NOMO-1 (cell line): ENCODE measurements at regions not wholly inside any gene's neighbourhood (a gene's known extent, or its start where the extent isn't known, plus 50 kb on each side); places are given as distances from the start of the nearest gene placed in this dataset.

Experiments used
- DNase-seq, 2 experiments: peaks; one replicate each; lab custom pipeline; 2025; ENCODE audit not compliant: unreplicated experiment in 2 of 2; lab: John Stamatoyannopoulos, UW

DNA sequence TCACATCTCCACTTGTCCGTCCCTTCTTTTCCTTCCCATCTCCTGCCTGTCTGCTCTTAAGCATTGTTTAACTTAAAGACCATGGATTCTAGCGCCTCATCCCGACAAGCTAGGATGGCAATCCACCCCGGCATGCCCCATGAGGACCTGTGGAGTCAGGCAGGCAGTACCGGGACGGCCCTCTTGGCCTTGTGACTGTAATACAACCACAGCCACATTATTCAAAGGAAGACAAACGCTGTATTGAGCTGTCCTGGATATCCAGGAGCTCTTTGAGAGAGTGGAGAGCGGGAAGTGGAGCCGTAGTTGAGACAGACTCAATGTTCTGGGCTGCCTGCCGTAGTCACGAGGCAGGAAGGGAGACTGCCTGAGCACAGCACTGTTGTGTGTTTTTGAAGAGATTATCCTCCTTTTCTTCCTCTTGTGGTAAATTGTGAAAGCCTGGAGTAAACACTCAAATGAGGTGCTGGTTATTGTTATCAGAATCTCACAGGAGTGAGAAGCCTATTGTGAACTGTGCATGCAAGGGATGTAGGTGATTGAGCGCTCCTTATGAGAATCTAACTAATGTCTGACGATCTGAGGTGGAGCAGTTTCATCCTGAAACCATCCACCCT, 929.8 kb upstream of the CNTNAP5 start:
- no peak for DNase-seq

DNA sequence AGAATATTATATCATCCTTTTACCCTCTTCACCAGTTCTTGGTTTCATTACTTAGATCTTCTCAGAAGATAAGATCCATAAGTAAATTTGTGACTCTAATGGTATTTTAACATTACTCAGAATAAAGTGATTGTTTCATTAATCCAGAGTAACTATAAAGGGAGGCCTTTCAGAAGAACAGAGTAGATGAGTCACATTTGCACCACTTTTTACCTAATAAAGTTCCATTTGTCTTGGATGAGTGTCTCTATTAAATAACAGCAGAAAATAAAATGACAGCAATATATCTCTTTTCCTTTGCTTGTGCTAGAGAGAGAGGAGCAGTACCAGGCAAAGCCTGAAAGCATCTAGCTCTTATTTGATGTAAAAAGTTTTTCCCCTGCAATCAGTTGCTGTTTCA, 926.5 kb upstream of the CNTNAP5 start:
- DNase-seq: no peak

DNA sequence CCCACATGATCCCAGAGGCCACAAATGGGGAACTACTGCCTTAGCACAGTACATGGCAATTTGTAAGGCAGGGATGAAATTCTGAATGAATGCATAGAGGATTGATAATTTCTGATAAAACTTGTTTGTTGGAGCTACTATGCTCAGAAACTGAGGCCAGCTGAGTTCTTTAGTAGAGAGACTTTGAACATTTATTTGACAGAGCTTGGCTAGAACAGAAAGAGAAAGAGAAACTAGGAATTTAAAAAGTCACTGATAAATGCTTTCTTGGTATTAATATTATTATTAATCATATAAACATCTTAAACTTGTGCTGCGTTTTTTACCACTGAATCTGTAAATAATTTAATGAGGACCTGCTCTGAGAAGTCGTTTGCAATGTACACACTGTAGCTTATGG, 923.7 kb upstream of the CNTNAP5 start:
- DNase-seq: no peak

DNA sequence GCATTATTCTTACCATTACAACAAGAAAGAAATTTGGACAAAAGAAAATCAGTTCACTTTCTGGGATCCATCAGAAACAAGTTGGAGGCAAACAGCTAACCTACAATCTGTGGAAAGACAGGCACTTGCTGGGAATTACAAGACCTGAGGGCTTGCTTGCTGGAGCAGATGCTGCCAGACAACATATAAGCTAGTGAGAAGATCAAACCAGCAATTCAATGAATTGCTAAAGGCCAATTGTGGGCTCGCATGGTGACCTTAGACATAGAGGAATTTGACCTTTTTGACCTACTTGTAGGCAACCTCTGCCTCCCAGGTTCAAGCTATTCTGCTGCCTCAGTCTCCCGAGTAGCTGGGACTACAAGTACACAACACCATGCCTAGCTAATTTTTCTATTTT, 921.2 kb upstream of the CNTNAP5 start:
- DNase-seq: no peak

DNA sequence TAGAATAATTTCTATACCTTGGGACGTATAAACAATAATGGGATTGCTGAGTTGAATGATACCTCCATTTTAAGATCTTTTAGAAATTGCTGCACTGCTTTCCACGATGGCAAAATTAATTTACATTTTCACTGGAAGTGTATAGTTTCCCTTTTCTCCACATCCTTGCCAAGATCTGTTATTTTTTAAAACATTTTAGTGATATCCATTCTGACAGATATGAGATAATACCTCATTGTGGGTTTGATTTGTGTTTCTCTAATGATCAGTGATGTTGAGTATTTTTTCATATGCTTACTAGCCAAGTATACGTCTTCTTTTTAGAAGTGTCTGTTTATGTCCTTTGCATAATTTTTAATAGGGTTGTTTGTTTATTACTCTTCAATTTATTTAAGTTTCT, 908.5 kb upstream of the CNTNAP5 start:
- no peak for DNase-seq

DNA sequence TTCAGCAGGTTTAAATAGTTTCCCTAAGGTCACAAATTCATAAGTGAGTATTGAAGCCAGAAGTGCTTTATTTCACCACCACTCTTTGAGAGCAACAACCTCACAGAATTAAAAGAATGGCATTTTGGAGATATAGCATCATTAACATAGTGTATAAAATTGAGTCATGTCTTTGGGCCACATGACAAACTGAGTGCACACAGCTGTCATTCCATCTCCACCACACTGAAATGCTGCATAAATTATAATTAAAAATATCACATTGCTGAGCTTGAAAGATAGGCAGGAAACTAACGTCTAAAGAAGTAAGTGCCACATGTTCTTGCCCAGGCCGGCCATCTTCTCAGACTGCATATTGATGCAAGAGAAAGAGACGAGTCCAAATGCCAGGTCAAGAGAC, 897.9 kb upstream of the CNTNAP5 start:
- no peak for DNase-seq

DNA sequence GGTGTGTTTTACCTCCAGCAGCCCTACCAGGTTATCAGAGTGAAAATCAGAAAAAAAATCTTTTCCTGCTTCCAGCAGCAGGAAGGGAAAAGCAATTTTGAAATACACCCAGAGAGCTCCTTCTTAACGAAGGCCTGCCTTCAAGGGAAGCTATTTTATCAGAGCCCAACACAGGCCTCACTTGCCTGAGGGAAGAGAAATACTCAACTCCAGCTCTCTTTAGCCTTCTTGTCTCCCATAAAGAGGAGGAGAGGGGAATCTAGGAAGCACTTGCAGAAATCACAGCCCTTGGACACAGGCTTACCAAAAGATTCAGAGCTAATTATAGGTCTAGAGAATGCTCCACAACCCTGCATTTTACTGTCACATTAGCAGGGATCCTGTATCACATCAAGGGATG, 896.1 kb upstream of the CNTNAP5 start:
- no peak for DNase-seq

DNA sequence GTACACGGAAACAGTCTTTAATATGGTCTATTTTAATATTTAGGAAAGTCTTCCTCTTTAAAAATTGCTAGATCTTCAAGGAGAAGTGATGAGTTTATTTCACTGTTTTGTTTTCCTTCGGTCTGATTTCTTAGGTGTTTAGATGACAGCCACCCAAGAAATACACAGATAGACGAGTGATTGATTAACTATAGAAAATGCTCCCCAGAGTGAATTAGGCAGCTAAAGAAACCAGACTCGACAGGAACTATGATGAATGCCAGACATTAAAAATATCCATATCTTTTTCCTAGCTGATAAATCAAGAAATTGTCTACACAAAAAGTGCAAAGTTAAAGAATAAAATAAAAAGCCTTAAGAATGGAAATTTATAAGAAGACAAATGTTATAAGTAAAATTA, 888.7 kb upstream of the CNTNAP5 start:
- DNase-seq: no peak

DNA sequence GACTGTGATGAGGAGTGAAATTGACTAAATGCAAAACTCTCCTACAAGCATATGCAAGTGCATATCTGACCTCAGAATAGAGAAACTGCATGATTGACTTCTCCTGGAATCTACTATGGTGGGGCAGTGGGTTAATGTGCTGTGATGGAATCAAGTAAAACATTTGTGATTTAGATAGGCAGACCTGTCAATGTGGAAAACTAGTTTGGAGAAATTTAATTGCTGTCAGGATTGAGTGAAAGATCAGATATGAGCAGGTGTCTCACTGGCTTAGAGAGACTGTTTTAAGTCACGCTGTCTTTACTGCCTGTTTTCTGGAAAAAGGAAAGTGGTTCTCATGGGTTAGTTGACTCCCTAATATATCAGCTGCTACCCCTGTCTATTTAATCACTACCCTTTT, 881.0 kb upstream of the CNTNAP5 start:
- DNase-seq: no peak

DNA sequence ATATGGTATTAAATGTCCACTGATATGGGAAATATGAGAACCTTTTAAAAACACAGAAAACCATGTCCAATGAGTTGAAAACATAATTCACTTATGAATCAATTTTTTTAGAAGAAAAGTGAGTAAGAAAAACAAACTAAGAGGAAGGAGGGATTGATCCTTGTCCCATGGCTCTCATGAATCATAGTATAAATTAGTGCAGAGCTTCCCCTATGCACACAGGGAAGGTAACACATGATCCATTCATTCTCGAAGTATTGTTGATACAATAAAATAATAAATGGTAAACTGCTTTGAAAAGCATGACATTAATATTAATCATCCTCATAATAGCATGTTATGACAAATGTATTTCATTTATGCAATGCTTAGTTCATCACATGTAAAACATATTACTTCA, 872.0 kb upstream of the CNTNAP5 start:
- DNase-seq: no peak

DNA sequence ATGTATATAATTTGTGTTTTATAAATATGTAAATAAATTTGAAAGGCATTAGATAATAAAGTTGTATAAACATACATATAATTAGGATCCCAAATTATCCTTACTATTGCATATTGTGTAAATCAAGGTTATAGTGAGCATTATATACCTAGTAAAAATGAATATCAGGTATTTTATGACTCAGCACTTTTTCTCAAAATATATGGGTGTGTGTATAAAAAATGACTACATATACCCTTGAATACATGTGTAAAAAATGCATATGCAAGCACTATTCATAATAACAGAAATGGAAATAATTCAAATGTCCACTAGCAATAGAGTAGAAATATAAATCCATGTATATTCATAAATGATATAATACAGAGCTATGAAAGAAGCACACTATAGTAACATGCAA, 870.9 kb upstream of the CNTNAP5 start:
- DNase-seq: no peak

DNA sequence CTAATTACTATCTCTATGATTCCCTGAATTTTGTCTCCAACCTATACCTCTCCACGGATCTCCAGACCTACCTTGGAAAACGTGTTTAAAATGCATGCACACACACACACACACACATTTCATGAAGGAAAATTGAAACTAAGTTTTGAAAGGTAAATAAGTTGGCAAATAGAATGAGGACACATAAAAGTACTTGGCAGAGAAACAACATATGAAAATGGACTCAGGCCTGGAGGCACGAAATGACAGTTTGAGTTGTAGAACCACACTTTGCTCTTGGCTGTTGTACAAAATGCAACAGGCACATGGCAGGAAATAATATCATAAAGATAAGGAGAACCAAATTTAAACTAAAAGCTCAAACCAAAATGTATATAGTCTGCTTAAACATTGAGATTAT, 868.1 kb upstream of the CNTNAP5 start:
- no peak for DNase-seq

DNA sequence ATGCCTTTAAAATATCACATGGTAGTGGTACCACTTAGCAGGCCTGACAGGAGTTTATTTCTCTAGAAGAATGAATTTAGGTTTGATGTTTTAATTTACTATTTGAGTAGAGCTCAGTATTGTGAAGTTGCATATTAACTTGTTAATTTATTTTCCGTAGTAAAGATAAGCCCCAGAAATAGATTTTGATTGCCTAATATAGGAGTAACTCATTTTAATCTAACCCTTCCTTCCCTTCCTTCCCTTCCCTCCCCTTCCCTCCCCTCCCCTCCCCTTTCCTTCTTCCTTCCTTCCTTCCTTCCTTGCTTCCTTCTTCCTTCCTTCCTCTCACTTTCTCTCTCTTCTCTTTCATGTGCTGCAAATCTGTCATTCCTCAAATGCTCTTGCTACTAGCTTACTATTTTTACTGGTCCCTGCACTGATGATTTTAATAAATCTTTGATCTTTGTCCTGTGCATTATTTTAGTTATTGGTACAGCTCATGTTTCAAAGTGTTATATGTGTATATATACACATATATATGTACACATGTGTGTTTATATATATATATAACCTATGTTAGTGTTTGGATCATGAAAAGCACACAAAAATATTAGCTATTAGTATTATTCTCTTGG, 862.6 kb upstream of the CNTNAP5 start:
- no peak for DNase-seq

DNA sequence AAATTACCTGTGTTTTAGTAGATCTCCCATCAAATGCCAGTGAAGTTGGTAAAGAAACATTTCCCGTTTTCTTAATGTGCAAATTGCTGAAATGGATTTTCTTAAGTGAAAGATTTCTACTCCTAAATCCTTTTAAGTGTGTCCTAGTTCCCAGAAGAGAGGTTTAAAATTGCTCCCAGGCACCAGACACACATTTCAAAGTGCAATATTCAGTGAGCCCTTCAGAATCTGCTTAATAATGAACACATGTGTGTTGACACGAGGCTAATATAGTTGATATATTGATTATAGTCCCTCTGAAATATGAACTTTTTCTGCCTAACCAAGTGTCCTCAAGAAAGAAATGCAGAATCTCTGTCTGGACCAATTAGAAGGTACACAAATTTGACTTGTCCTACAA, 861.7 kb upstream of the CNTNAP5 start:
- no peak for DNase-seq

DNA sequence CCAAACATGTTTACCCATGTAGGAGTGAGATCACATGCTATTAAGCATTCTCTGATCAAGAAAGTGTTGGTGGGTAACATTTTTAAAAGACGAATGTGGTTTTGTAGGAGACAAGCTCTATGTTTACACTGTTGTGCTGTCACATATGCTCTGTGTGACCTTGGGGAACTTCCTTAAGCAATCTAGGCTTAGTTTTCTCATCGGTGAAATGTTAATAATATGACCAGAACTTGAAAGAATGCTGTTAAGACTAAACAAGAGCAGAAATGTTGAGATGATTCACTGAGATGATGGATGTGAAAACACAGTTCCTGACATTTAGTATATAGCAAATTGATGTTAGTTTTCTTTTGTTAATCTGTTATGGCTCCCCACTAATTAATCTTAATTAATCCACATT, 860.9 kb upstream of the CNTNAP5 start:
- DNase-seq: no peak

DNA sequence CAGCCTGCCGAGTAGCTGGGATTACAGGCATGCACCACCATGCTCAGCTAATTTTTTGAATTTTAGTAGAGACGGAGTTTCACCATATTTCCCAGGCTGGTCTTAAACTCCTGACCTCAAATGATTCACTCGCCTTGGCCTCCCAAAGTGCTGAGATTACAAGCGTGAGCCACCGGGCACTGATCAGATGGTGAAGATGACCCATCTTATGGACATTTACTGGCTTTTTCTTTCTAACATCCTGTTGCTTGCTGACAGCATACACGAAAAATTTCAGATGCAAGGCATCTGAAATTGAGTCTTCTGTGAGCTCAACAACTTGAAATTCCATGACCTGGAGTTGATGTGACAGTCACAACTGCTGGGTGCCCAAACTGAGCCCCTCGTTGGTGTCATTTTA, 859.5 kb upstream of the CNTNAP5 start:
- DNase-seq: no peak

DNA sequence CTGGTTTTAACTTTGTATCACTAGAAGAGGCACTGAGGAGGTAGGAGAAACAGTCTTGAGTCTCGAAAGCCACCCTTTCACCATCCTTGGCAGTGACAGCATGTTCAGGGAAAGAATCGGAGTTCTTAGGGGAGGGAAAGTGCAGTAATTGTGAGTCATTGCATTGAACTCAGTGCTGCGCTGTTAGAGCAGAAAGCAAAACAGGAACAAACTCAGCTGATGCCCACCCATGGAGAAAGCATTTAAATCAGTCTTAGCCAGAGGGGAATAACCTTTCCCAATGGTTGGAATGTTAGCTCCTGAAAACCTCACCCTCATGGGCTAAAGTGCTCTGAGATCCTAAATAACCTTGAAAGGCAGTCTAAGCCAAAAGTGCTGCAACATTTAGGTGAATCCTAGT, 845.6 kb upstream of the CNTNAP5 start:
- DNase-seq: no peak

DNA sequence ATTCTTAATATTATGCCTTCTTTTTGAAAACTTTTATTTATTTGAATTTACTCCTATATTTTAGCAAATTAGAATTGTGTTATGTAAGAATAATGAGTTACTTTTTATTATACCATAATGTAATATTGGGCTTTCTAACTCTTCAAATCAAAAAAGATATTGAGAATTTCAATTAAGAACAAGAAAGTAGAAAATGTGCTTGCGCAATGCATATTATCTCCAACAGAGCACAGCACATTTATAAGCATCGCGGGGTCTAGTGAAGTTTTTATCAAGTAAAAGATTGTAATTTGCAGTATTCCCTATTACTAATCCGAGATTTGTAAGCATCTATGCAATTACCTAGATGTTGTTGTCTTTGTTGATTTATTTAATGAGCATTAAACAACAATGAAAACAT, 829.1 kb upstream of the CNTNAP5 start:
- DNase-seq: no peak

DNA sequence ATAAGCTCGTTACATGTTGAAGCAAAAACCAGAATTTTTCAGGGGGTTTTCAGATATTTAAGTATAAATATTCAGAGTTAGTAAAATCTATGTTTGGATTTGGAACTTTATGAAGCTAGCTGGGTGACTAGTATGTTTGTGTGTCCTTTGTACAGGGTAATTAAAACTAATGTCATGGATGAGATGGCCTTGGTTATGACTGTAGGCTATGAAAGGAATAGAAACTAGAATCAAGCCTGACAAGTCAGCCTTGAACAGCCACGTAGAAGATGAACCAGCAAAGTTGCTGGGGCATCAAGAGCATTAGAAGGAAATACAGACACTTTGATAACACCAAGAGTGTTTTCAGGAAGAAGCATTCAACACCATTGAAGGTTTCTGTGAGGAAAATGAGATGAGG, 825.1 kb upstream of the CNTNAP5 start:
- no peak for DNase-seq

DNA sequence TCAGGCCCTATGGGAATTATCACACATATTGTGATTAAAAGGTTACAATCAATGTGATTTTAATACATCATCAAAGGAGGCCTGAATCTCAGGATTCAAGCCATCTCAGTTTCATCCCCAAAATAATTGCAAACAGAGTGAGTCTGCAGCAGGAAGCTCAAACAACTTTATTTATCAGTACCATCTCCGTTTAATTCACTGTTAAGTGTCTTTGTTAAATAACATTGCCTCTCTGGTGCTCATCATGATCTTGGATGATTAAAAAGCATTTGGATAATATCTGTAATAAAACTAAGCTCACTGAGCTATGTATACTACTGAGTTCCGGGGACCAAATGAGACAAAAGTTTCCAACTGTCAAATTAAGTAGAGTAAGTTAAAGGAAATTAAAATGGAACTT, 817.8 kb upstream of the CNTNAP5 start:
- no peak for DNase-seq

DNA sequence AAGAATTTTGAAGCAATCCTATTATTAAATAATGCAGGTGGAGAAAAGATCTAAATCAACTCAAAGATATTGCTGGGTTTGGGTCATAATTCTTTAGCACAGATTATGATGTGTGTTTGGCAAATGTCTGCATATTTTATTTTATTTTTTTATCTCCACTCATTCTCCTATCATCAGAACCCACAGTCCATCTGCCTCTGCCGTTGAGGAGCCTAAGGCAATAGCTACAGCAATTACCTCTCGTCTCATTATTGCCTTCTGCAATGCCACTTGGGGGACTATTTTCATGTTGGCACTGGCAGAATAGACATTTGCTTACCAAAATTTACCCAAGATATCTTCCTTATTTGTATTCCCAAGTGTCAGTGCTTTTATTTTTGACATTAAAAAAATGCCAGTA, 815.9 kb upstream of the CNTNAP5 start:
- no peak for DNase-seq

DNA sequence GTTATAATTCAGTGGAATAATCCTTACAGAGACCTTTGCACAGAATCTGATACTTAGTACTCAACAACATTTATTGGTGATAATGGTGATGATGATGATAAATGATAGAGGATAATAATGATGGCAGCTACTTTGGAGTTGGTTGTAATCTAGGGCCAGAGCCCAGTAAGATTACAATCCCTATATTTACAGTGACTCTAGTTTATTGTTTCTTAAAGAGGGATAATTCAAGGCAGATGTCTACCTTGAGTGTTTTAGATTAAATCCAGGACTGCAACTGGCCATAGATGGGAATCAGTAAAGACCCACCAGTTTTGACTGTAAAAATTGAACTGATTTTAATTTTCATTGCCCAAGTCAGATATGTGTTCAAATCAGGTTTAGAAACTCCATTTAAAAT, 813.9 kb upstream of the CNTNAP5 start:
- DNase-seq: no peak

DNA sequence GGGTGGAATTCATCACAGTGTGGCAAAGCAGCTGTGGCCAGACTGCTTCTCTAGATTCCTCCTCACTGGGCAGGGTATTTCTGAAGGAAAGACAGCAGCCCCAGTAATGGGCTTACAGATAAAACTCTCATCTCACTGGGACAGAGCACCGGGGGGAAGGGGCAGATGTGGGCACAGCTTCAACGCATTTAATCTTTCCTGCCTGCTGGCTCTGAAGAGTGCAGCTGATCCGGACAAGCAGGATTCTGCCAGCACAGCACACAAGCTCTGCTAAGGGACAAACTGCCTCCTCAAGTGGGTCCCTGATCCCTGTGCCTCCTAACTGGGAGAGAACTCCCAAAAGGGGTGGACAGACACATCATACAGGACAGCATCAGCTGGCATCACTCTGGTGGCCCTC, 779.9 kb upstream of the CNTNAP5 start:
- no peak for DNase-seq
